H1 (cell line): ENCODE measurements at regions not wholly inside any gene's neighbourhood (a gene's known extent, or its start where the extent isn't known, plus 50 kb on each side); places are given as distances from the start of the nearest gene placed in this dataset.

Experiments
- CHD1 ChIP-seq: IDR thresholded peaks from 2 replicates; pipeline ENCODE4 v1.6.1; 2012; ENCODE audit warnings: low read depth, low read length, improper control_type of control experiment
- CHD2 ChIP-seq: IDR thresholded peaks from 2 replicates; pipeline ENCODE4 v1.6.1; 2012; ENCODE audit warnings: low read length, improper control_type of control experiment
- CTCF ChIP-seq, 3 experiments: IDR thresholded peaks; 1 replicate in 2 of 3; 2 replicates in 1 of 3; pipeline versions ENCODE4 v1.5.1 to v1.6.1; 2011; ENCODE audit warnings: low read length in 3 of 3, mild to moderate bottlenecking in 3 of 3, inconsistent platforms in 2 of 3, low read depth in 1 of 3, moderate library complexity in 1 of 3; ENCODE audit not compliant: insufficient read depth in 1 of 3; ENCODE audit errors: control extremely low read depth in 1 of 3
- EZH2 ChIP-seq: fragments of 200-600 bp; sonication (generic); IDR thresholded peaks from 2 replicates; pipeline ENCODE4 v1.7.1; 2012; ENCODE audit warnings: low read depth, mild to moderate bottlenecking, moderate library complexity, low read length, inconsistent platforms; ENCODE audit not compliant: severe bottlenecking
- HDAC2 ChIP-seq, 2 experiments: fragments of 300-600 bp in 1 of 2; sonication (generic) in 1 of 2; IDR thresholded peaks; 2 replicates each; pipeline ENCODE4 v1.6.1; 2011 to 2012; ENCODE audit warnings: low read depth in 2 of 2, low read length in 2 of 2, mild to moderate bottlenecking in 2 of 2, moderate library complexity in 2 of 2, borderline replicate concordance in 1 of 2, inconsistent platforms in 1 of 2
- KDM1A ChIP-seq: fragments of 200-600, 300-600 bp; sonication (generic); IDR thresholded peaks from 2 replicates; pipeline ENCODE4 v1.7.1; 2016; ENCODE audit warnings: mild to moderate bottlenecking, low read length, borderline replicate concordance
- POLR2A ChIP-seq, 2 experiments: IDR thresholded peaks; 1 replicate in 1 of 2; 2 replicates in 1 of 2; pipeline ENCODE4 v1.6.1; 2011; ENCODE audit warnings: low read depth in 2 of 2, low read length in 2 of 2, mild to moderate bottlenecking in 2 of 2; ENCODE audit errors: control extremely low read depth in 1 of 2
- POLR2AphosphoS5 ChIP-seq: IDR thresholded peaks from 2 replicates; pipeline ENCODE4 v1.6.1; 2011; ENCODE audit warnings: low read depth, low read length
- SIX5 ChIP-seq: IDR thresholded peaks from 2 replicates; pipeline ENCODE4 v1.6.1; 2011; ENCODE audit warnings: mild to moderate bottlenecking, low read depth, low read length
- USF2 ChIP-seq: IDR thresholded peaks from 2 replicates; pipeline ENCODE4 v1.6.1; 2011; ENCODE audit warnings: low read length, improper control_type of control experiment

GRCh38 chr1:87905651-87906050 lies 577.0 kb downstream of the LMO4 start:
- no peak for TF ChIP-seq USF2
- TF ChIP-seq CTCF (IDR thresholded peaks at IDR 0.05; ENCODE audit: control extremely low read depth in 1 of 3, insufficient read depth in 1 of 3, low read depth in 1 of 3, low read length in 3 of 3), result no peak
- TF ChIP-seq POLR2A (IDR thresholded peaks at IDR 0.05; ENCODE audit: control extremely low read depth in 1 of 2, low read depth in 2 of 2, low read length in 2 of 2), result no peak
- TF ChIP-seq KDM1A, result no peak
- no peak for TF ChIP-seq CHD2
- no peak for TF ChIP-seq EZH2
- TF ChIP-seq CHD1, result no peak
- TF ChIP-seq HDAC2 (IDR thresholded peaks at IDR 0.05; ENCODE audit: borderline replicate concordance in 1 of 2, low read depth in 2 of 2, low read length in 2 of 2), result no peak
- no peak for TF ChIP-seq SIX5
- no peak for TF ChIP-seq POLR2AphosphoS5
